ENCODE measurements at regions not wholly inside any gene's neighbourhood (a gene's known extent, or its start where the extent isn't known, plus 50 kb on each side); places are given as distances from the start of the nearest gene placed in this dataset.

DNA sequence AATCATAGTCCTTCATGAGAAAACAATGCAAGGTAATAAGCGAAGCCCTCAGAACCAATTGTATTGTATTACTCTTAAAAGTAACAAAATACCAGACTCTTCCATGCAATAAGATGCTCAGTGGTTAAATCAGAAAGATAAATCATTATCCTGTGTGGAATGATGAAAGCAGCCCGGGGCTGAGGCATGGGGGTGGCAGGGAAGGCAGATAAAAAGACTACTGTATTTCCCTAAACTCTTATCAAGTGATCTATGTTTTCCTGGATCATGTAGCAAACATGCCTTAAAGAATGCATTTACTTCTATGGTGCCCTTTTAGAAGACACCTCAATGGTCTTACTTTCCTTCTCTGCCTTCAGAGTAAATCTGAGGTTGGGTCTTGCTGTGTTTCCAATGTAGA, 105.6 kb upstream of the DAPK1 start:
- Histone ChIP-seq H2BK15ac (ENCODE audit: low read length) (no peak overlapping the region), H2BK120ac (ENCODE audit: low read depth, low read length) (no peak overlapping the region), H4K8ac (ENCODE audit: low read depth, low read length) (no peak overlapping the region), H4K91ac (ENCODE audit: low read depth, low read length, poor library complexity) (no peak overlapping the region), H3K27ac (replicated peaks; ENCODE audit: low read length) (no peak overlapping the region), H2AFZ (ENCODE audit: low read length) (no peak overlapping the region), H3K14ac (ENCODE audit: low read length) (no peak overlapping the region), H3K4me1 (ENCODE audit: control insufficient read depth in 2 of 2, insufficient read depth in 1 of 2, low read depth in 1 of 2, low read length in 2 of 2) (no peaks in the 10 kb centered on the region), H3K79me1 (ENCODE audit: low read depth, low read length) (no peaks in the 10 kb centered on the region), H3K23ac (ENCODE audit: low read depth, low read length, poor library complexity) (no peak overlapping the region), H3K9me3 (replicated peaks in 1 of 2; ENCODE audit: control insufficient read depth in 2 of 2, insufficient read depth in 1 of 2, low read depth in 1 of 2, low read length in 2 of 2) (no peaks in the 10 kb centered on the region), H3K9ac (ENCODE audit: low read depth, low read length, poor library complexity) (no peak overlapping the region), H2BK5ac (ENCODE audit: low read length) (no peak overlapping the region), H2AK5ac (ENCODE audit: low read depth, low read length) (no peak overlapping the region), H2BK12ac (ENCODE audit: low read length) (no peak overlapping the region), H3K4me2 (ENCODE audit: insufficient read depth, low read length, poor library complexity, severe bottlenecking) (no peak overlapping the region), H3K18ac (ENCODE audit: low read length) (no peak overlapping the region), H3K4me3 (ENCODE audit: low read length in 2 of 2) (no peak overlapping the region), H3K36me3 (replicated peaks in 1 of 2; ENCODE audit: control insufficient read depth in 2 of 2, insufficient read depth in 2 of 2, low read length in 2 of 2) (no peaks in the 10 kb centered on the region), H3K27me3 (ENCODE audit: control insufficient read depth in 3 of 3, insufficient read depth in 3 of 3, low read depth in 1 of 3, low read length in 3 of 3) (no peaks in the 10 kb centered on the region), H3K4ac (ENCODE audit: low read length) (no peak overlapping the region)
- DNase-seq (ENCODE audit: low spot score) = no peak
- WGBS, 2 donors (ENCODE audit: extremely low coverage in 2 of 2, insufficient read length in 2 of 2, insufficient replicate concordance in 1 of 2) = no CpG with 5 or more reads among the region's 2 CpGs

- WGBS, 2 donors (ENCODE audit: extremely low coverage in 2 of 2, insufficient read length in 2 of 2, insufficient replicate concordance in 1 of 2) = no CpG with 5 or more reads among the region's 4 CpGs
- H3K4me2 ChIP-seq (ENCODE audit: insufficient read depth, low read length, poor library complexity, severe bottlenecking) = no peak overlapping the region
- no peak overlapping the region for H2BK120ac ChIP-seq (ENCODE audit: low read depth, low read length)
- no peak overlapping the region for H3K14ac ChIP-seq (ENCODE audit: low read length)
- H2AFZ ChIP-seq (ENCODE audit: low read length) = no peak overlapping the region
- H2BK5ac ChIP-seq (ENCODE audit: low read length) = no peak overlapping the region
- no peak overlapping the region for H2AK5ac ChIP-seq (ENCODE audit: low read depth, low read length)
- H3K9me3 ChIP-seq (replicated peaks in 1 of 2; ENCODE audit: control insufficient read depth in 2 of 2, insufficient read depth in 1 of 2, low read depth in 1 of 2, low read length in 2 of 2) = no peaks in the 10 kb centered on the region
- no peak overlapping the region for H2BK12ac ChIP-seq (ENCODE audit: low read length)
- no peak for DNase-seq (ENCODE audit: low spot score)
- no peak overlapping the region for H3K4ac ChIP-seq (ENCODE audit: low read length)
- no peak overlapping the region for H3K18ac ChIP-seq (ENCODE audit: low read length)
- H4K8ac ChIP-seq (ENCODE audit: low read depth, low read length) = no peak overlapping the region
- H3K36me3 ChIP-seq (replicated peaks in 1 of 2; ENCODE audit: control insufficient read depth in 2 of 2, insufficient read depth in 2 of 2, low read length in 2 of 2) = no peaks in the 10 kb centered on the region
- no peaks in the 10 kb centered on the region for H3K4me1 ChIP-seq (ENCODE audit: control insufficient read depth in 2 of 2, insufficient read depth in 1 of 2, low read depth in 1 of 2, low read length in 2 of 2)
- H3K9ac ChIP-seq (ENCODE audit: low read depth, low read length, poor library complexity) = no peak overlapping the region
- no peak overlapping the region for H3K23ac ChIP-seq (ENCODE audit: low read depth, low read length, poor library complexity)
- no peak overlapping the region for H4K91ac ChIP-seq (ENCODE audit: low read depth, low read length, poor library complexity)
- no peak overlapping the region for H3K4me3 ChIP-seq (ENCODE audit: low read length in 2 of 2)
- no peak overlapping the region for H3K27ac ChIP-seq (replicated peaks; ENCODE audit: low read length)
- no peaks in the 10 kb centered on the region for H3K27me3 ChIP-seq (ENCODE audit: control insufficient read depth in 3 of 3, insufficient read depth in 3 of 3, low read depth in 1 of 3, low read length in 3 of 3)
- H2BK15ac ChIP-seq (ENCODE audit: low read length) = no peak overlapping the region
- H3K79me1 ChIP-seq (ENCODE audit: low read depth, low read length) = no peaks in the 10 kb centered on the region
These were observed 103.9 kb upstream of the DAPK1 start for GRCh38 chr9:87393706-87394230.

GRCh38 chr9:87395804-87396479, 101.7 kb upstream of the DAPK1 start:
- Histone ChIP-seq H3K18ac (ENCODE audit: low read length) (no peak overlapping the region), H2BK12ac (ENCODE audit: low read length) (no peak overlapping the region), H4K91ac (ENCODE audit: low read depth, low read length, poor library complexity) (no peak overlapping the region), H2AK5ac (ENCODE audit: low read depth, low read length) (no peak overlapping the region), H3K14ac (ENCODE audit: low read length) (no peak overlapping the region), H2AFZ (ENCODE audit: low read length) (no peak overlapping the region), H3K4me3 (ENCODE audit: low read length in 2 of 2) (no peak overlapping the region), H3K9me3 (replicated peaks in 1 of 2; ENCODE audit: control insufficient read depth in 2 of 2, insufficient read depth in 1 of 2, low read depth in 1 of 2, low read length in 2 of 2) (no peaks in the 10 kb centered on the region), H3K79me1 (ENCODE audit: low read depth, low read length) (no peaks in the 10 kb centered on the region), H3K4me2 (ENCODE audit: insufficient read depth, low read length, poor library complexity, severe bottlenecking) (no peak overlapping the region), H2BK15ac (ENCODE audit: low read length) (no peak overlapping the region), H3K27ac (replicated peaks; ENCODE audit: low read length) (no peak overlapping the region), H3K4me1 (ENCODE audit: control insufficient read depth in 2 of 2, insufficient read depth in 1 of 2, low read depth in 1 of 2, low read length in 2 of 2) (no peaks in the 10 kb centered on the region), H4K8ac (ENCODE audit: low read depth, low read length) (no peak overlapping the region), H3K36me3 (replicated peaks in 1 of 2; ENCODE audit: control insufficient read depth in 2 of 2, insufficient read depth in 2 of 2, low read length in 2 of 2) (no peaks in the 10 kb centered on the region), H2BK120ac (ENCODE audit: low read depth, low read length) (no peak overlapping the region), H3K27me3 (ENCODE audit: control insufficient read depth in 3 of 3, insufficient read depth in 3 of 3, low read depth in 1 of 3, low read length in 3 of 3) (no peaks in the 10 kb centered on the region), H3K4ac (ENCODE audit: low read length) (no peak overlapping the region), H2BK5ac (ENCODE audit: low read length) (no peak overlapping the region), H3K9ac (ENCODE audit: low read depth, low read length, poor library complexity) (no peak overlapping the region), H3K23ac (ENCODE audit: low read depth, low read length, poor library complexity) (no peak overlapping the region)
- no CpG with 5 or more reads among the region's 11 CpGs for WGBS, 2 donors (ENCODE audit: extremely low coverage in 2 of 2, insufficient read length in 2 of 2, insufficient replicate concordance in 1 of 2)
- DNase-seq (ENCODE audit: low spot score) = no peak

DNA sequence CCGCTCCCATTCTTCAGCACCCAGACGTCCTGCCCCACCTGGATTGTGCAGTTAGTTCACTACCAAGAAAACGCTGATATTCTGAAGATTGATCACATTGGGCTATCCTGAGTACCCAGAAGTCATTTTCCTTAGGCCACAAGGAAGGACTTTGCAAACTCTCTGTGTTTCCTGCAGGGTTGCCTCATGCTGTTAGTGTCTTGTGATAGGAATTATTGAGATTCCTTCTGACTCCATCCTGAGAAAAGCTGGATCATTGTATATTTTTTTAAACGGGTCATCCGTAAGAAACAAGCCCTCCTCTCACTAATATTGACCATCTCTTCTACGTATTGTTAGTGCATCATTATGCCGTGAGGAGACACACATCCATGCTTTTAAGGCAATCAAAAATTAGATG, 96.0 kb upstream of the DAPK1 start:
- Histone ChIP-seq H2AK5ac (ENCODE audit: low read depth, low read length) (no peak overlapping the region), H3K9ac (ENCODE audit: low read depth, low read length, poor library complexity) (no peak overlapping the region), H3K27me3 (ENCODE audit: control insufficient read depth in 3 of 3, insufficient read depth in 3 of 3, low read depth in 1 of 3, low read length in 3 of 3) (no peaks in the 10 kb centered on the region), H3K79me1 (ENCODE audit: low read depth, low read length) (no peaks in the 10 kb centered on the region), H2BK120ac (ENCODE audit: low read depth, low read length) (no peak overlapping the region), H4K91ac (ENCODE audit: low read depth, low read length, poor library complexity) (no peak overlapping the region), H2AFZ (ENCODE audit: low read length) (no peak overlapping the region), H2BK12ac (ENCODE audit: low read length) (no peak overlapping the region), H2BK15ac (ENCODE audit: low read length) (no peak overlapping the region), H2BK5ac (ENCODE audit: low read length) (no peak overlapping the region), H3K23ac (ENCODE audit: low read depth, low read length, poor library complexity) (no peak overlapping the region), H3K9me3 (replicated peaks in 1 of 2; ENCODE audit: control insufficient read depth in 2 of 2, insufficient read depth in 1 of 2, low read depth in 1 of 2, low read length in 2 of 2) (no peaks in the 10 kb centered on the region), H3K27ac (replicated peaks; ENCODE audit: low read length) (no peak overlapping the region), H3K4ac (ENCODE audit: low read length) (no peak overlapping the region), H4K8ac (ENCODE audit: low read depth, low read length) (no peak overlapping the region), H3K18ac (ENCODE audit: low read length) (no peak overlapping the region), H3K4me1 (ENCODE audit: control insufficient read depth in 2 of 2, insufficient read depth in 1 of 2, low read depth in 1 of 2, low read length in 2 of 2) (peaks cover 0 to 4% of the 10 kb centered on the region in 2 donors), H3K36me3 (replicated peaks in 1 of 2; ENCODE audit: control insufficient read depth in 2 of 2, insufficient read depth in 2 of 2, low read length in 2 of 2) (no peaks in the 10 kb centered on the region), H3K4me2 (ENCODE audit: insufficient read depth, low read length, poor library complexity, severe bottlenecking) (no peak overlapping the region), H3K14ac (ENCODE audit: low read length) (no peak overlapping the region), H3K4me3 (ENCODE audit: low read length in 2 of 2) (no peak overlapping the region)
- WGBS, 2 donors (ENCODE audit: extremely low coverage in 2 of 2, insufficient read length in 2 of 2, insufficient replicate concordance in 1 of 2) = no CpG with 5 or more reads among the region's 7 CpGs
- no peak for DNase-seq (ENCODE audit: low spot score)

All from neuronal stem cell (in vitro differentiated cells).